ENCODE measurements at regions not wholly inside any gene's neighbourhood (a gene's known extent, or its start where the extent isn't known, plus 50 kb on each side); places are given as distances from the start of the nearest gene placed in this dataset.

GRCh38 chr19:29122185-29122584 lies 90.8 kb downstream of the UQCRFS1 start:
- no peak for TF ChIP-seq ZNF274 (IDR thresholded peaks at IDR 0.05; ENCODE audit: low read depth, low read length)
- no peak for TF ChIP-seq YY1 (IDR thresholded peaks at IDR 0.05; ENCODE audit: insufficient read depth, insufficient read length)

Data from NT2/D1 (cell line).